ENCODE measurements at regions not wholly inside any gene's neighbourhood (a gene's known extent, or its start where the extent isn't known, plus 50 kb on each side); places are given as distances from the start of the nearest gene placed in this dataset.

DNA sequence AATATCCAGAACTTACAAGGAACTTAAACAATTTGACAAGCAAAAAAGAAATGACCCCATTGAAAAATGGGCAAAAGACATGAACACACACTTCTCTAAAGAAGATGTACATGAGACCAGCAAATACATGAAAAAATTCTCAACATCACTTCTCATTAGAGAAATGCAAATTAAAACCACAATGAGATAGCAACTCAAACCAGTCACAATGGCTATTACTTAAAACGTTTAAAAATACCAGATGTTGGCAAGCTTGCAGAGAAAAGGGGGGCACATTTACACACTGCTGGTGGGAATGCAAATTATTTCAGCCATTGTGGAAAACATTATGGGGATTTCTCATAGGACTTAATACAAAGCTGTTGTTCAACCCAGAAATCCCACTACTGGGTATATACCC lies 1634.0 kb downstream of the NCAM2 start:
- TF ChIP-seq FOXP2 (optimal IDR thresholded peaks at IDR 0.05; ENCODE audit: borderline replicate concordance, extremely low read depth, extremely low read length, insufficient read depth) (no peak), TAF1 (IDR thresholded peaks at IDR 0.05; ENCODE audit: borderline replicate concordance, insufficient read depth, low read length) (no peak), POLR2AphosphoS5 (IDR thresholded peaks at IDR 0.05; ENCODE audit: low read depth, low read length) (no peak), SIN3A (IDR thresholded peaks at IDR 0.05; ENCODE audit: borderline replicate concordance, insufficient read depth, low read length) (no peak)
- TF ChIP-seq, protein P1, sequence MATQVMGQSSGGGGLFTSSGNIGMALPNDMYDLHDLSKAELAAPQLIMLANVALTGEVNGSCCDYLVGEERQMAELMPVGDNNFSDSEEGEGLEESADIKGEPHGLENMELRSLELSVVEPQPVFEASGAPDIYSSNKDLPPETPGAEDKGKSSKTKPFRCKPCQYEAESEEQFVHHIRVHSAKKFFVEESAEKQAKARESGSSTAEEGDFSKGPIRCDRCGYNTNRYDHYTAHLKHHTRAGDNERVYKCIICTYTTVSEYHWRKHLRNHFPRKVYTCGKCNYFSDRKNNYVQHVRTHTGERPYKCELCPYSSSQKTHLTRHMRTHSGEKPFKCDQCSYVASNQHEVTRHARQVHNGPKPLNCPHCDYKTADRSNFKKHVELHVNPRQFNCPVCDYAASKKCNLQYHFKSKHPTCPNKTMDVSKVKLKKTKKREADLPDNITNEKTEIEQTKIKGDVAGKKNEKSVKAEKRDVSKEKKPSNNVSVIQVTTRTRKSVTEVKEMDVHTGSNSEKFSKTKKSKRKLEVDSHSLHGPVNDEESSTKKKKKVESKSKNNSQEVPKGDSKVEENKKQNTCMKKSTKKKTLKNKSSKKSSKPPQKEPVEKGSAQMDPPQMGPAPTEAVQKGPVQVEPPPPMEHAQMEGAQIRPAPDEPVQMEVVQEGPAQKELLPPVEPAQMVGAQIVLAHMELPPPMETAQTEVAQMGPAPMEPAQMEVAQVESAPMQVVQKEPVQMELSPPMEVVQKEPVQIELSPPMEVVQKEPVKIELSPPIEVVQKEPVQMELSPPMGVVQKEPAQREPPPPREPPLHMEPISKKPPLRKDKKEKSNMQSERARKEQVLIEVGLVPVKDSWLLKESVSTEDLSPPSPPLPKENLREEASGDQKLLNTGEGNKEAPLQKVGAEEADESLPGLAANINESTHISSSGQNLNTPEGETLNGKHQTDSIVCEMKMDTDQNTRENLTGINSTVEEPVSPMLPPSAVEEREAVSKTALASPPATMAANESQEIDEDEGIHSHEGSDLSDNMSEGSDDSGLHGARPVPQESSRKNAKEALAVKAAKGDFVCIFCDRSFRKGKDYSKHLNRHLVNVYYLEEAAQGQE (IDR thresholded peaks at IDR 0.05; ENCODE audit: insufficient read depth in 1 of 2, low read depth in 2 of 2, low read length in 2 of 2) = no peak

GRCh38 chr21:22649246-22649645 lies 1651.0 kb downstream of the NCAM2 start:
- TF ChIP-seq, protein P1 (IDR thresholded peaks at IDR 0.05; ENCODE audit: insufficient read depth in 1 of 2, low read depth in 2 of 2, low read length in 2 of 2) = no peak

DNA sequence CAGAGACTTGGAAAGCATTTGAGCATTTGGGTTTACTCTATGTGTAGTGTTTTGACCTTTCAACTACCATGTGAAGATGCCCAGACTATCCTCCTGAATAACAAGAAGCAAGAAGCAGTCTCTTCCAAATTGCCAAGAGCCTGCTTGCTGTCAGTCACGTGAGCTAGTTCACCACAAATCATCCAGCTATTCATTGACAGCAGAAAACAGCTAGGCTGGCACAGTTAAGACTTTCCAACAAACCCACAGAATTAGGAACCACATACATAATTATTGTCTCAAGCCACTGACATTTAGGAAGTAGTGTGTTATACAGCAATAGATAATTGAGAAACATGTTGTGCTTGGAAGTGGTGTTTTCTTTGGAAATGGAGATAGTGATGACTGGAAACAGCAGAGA lies 1652.0 kb downstream of the NCAM2 start:
- TF ChIP-seq POLR2AphosphoS5 (IDR thresholded peaks at IDR 0.05; ENCODE audit: low read depth, low read length) (no peak), FOXP2 (optimal IDR thresholded peaks at IDR 0.05; ENCODE audit: borderline replicate concordance, extremely low read depth, extremely low read length, insufficient read depth) (no peak), SIN3A (IDR thresholded peaks at IDR 0.05; ENCODE audit: borderline replicate concordance, insufficient read depth, low read length) (no peak), TAF1 (IDR thresholded peaks at IDR 0.05; ENCODE audit: borderline replicate concordance, insufficient read depth, low read length) (no peak)
- TF ChIP-seq, protein P1 (IDR thresholded peaks at IDR 0.05; ENCODE audit: insufficient read depth in 1 of 2, low read depth in 2 of 2, low read length in 2 of 2) = no peak

- TF ChIP-seq SIN3A (IDR thresholded peaks at IDR 0.05; ENCODE audit: borderline replicate concordance, insufficient read depth, low read length) = no peak
- TF ChIP-seq TAF1 (IDR thresholded peaks at IDR 0.05; ENCODE audit: borderline replicate concordance, insufficient read depth, low read length) = no peak
- TF ChIP-seq POLR2AphosphoS5 (IDR thresholded peaks at IDR 0.05; ENCODE audit: low read depth, low read length) = no peak
- no peak for TF ChIP-seq FOXP2 (optimal IDR thresholded peaks at IDR 0.05; ENCODE audit: borderline replicate concordance, extremely low read depth, extremely low read length, insufficient read depth)
- TF ChIP-seq, protein P1 (IDR thresholded peaks at IDR 0.05; ENCODE audit: insufficient read depth in 1 of 2, low read depth in 2 of 2, low read length in 2 of 2) = no peak
Measured at GRCh38 chr21:22657781-22658180, 1659.6 kb downstream of the NCAM2 start.

GRCh38 chr21:22670148-22670547 lies 1671.9 kb downstream of the NCAM2 start:
- TF ChIP-seq TAF1 (IDR thresholded peaks at IDR 0.05; ENCODE audit: borderline replicate concordance, insufficient read depth, low read length) (no peak), FOXP2 (optimal IDR thresholded peaks at IDR 0.05; ENCODE audit: borderline replicate concordance, extremely low read depth, extremely low read length, insufficient read depth) (no peak), SIN3A (IDR thresholded peaks at IDR 0.05; ENCODE audit: borderline replicate concordance, insufficient read depth, low read length) (no peak), POLR2AphosphoS5 (IDR thresholded peaks at IDR 0.05; ENCODE audit: low read depth, low read length) (no peak)
- TF ChIP-seq, protein P1 (IDR thresholded peaks at IDR 0.05; ENCODE audit: insufficient read depth in 1 of 2, low read depth in 2 of 2, low read length in 2 of 2) = no peak
